KMS-11 (cell line): ENCODE measurements at regions not wholly inside any gene's neighbourhood (a gene's known extent, or its start where the extent isn't known, plus 50 kb on each side); places are given as distances from the start of the nearest gene placed in this dataset.

Source experiments
- H2AFZ ChIP-seq: fragments of 200-600 bp; sonication (generic); 2 replicates; pipeline ENCODE4 v1.6.1; 2016; ENCODE audit warnings: antibody characterized with exemption, mixed run types, low read depth
- H3K27ac ChIP-seq: fragments of 200-600 bp; sonication (generic); 2 replicates; pipeline ENCODE4 v1.6.1; 2016; ENCODE audit warnings: mild to moderate bottlenecking, mixed run types
- H3K27me3 ChIP-seq: fragments of 200-600 bp; sonication (generic); 2 replicates; pipeline ENCODE4 v1.6.1; 2017; ENCODE audit warnings: mild to moderate bottlenecking, low read depth, mixed run types, moderate library complexity; ENCODE audit not compliant: insufficient read depth
- H3K36me3 ChIP-seq: fragments of 200-600 bp; sonication (generic); 2 replicates; pipeline ENCODE4 v1.6.1; 2017; ENCODE audit warnings: mild to moderate bottlenecking, mixed run types; ENCODE audit not compliant: insufficient read depth
- H3K4me1 ChIP-seq: fragments of 200-600 bp; sonication (generic); 2 replicates; pipeline ENCODE4 v1.6.1; 2016; ENCODE audit warnings: mild to moderate bottlenecking, low read depth, mixed run types; ENCODE audit not compliant: poor library complexity, severe bottlenecking
- H3K4me2 ChIP-seq: fragments of 200-600 bp; sonication (generic); 2 replicates; pipeline ENCODE4 v1.7.0; 2016; ENCODE audit warnings: mild to moderate bottlenecking, mixed run types
- H3K4me3 ChIP-seq: fragments of 200-600 bp; sonication (generic); IDR thresholded peaks from 2 replicates; pipeline ENCODE4 v1.6.1; 2017; ENCODE audit warnings: low read depth, low read length, mixed read lengths; ENCODE audit not compliant: insufficient read depth
- H3K79me2 ChIP-seq: fragments of 200-600 bp; sonication (generic); 2 replicates; pipeline ENCODE4 v1.6.1; 2016; ENCODE audit warnings: low read depth, mixed run types; ENCODE audit not compliant: insufficient read depth
- H3K9ac ChIP-seq: fragments of 200-600 bp; sonication (generic); 2 replicates; pipeline ENCODE4 v1.6.1; 2016; ENCODE audit warnings: mild to moderate bottlenecking, mixed run types
- H4K20me1 ChIP-seq: fragments of 200-600 bp; sonication (generic); 2 replicates; pipeline ENCODE4 v1.6.1; 2016; ENCODE audit warnings: mild to moderate bottlenecking, mixed run types; ENCODE audit not compliant: insufficient read depth
- CTCF ChIP-seq: fragments of 200-600 bp; sonication (generic); conservative IDR thresholded peaks from 2 replicates; pipeline ENCODE4 v1.6.1; 2017; ENCODE audit warnings: low read depth, mild to moderate bottlenecking, antibody characterized with exemption, low read length, moderate library complexity, mixed read lengths

GRCh38 chr10:64316416-64316815 is 795.2 kb downstream of the REEP3 start:
- Histone ChIP-seq H3K36me3 (no peaks in the 10 kb centered on the region), H4K20me1 (no peaks in the 10 kb centered on the region), H3K79me2 (no peaks in the 10 kb centered on the region), H2AFZ (no peak overlapping the region), H3K4me3 (no peak overlapping the region), H3K27me3 (no peaks in the 10 kb centered on the region), H3K4me2 (no peak overlapping the region), H3K27ac (no peak overlapping the region), H3K9ac (no peak overlapping the region), H3K4me1 (no peaks in the 10 kb centered on the region)
- no peak for TF ChIP-seq CTCF

- no peaks in the 10 kb centered on the region for H4K20me1 ChIP-seq
- H3K9ac ChIP-seq = no peak overlapping the region
- no peak overlapping the region for H2AFZ ChIP-seq
- H3K36me3 ChIP-seq = no peaks in the 10 kb centered on the region
- no peak for TF ChIP-seq CTCF
- no peaks in the 10 kb centered on the region for H3K27me3 ChIP-seq
- H3K4me2 ChIP-seq = no peak overlapping the region
- no peaks in the 10 kb centered on the region for H3K4me1 ChIP-seq
- H3K79me2 ChIP-seq = no peaks in the 10 kb centered on the region
- H3K4me3 ChIP-seq = no peak overlapping the region
- H3K27ac ChIP-seq = no peak overlapping the region
These were observed 795.6 kb downstream of the REEP3 start for GRCh38 chr10:64316833-64317232.

GRCh38 chr10:64320448-64320847 is 799.2 kb downstream of the REEP3 start:
- Histone ChIP-seq H3K4me2 (no peak overlapping the region), H3K4me1 (no peaks in the 10 kb centered on the region), H3K4me3 (no peak overlapping the region), H3K27ac (no peak overlapping the region), H2AFZ (no peak overlapping the region), H3K27me3 (no peaks in the 10 kb centered on the region), H4K20me1 (no peaks in the 10 kb centered on the region), H3K9ac (no peak overlapping the region), H3K36me3 (no peaks in the 10 kb centered on the region), H3K79me2 (no peaks in the 10 kb centered on the region)
- TF ChIP-seq CTCF = no peak

GRCh38 chr10:64329510-64329909 is 808.3 kb downstream of the REEP3 start:
- H3K27ac ChIP-seq = no peak overlapping the region
- TF ChIP-seq CTCF = no peak

More at GRCh38 chr10:64329510-64329909, 808.3 kb downstream of the REEP3 start:
- H3K79me2 ChIP-seq = no peaks in the 10 kb centered on the region
- H3K4me3 ChIP-seq = no peak overlapping the region
- H3K4me1 ChIP-seq = no peaks in the 10 kb centered on the region
- no peaks in the 10 kb centered on the region for H4K20me1 ChIP-seq
- H3K4me2 ChIP-seq = no peak overlapping the region
- no peak overlapping the region for H2AFZ ChIP-seq
- no peaks in the 10 kb centered on the region for H3K27me3 ChIP-seq
- no peaks in the 10 kb centered on the region for H3K36me3 ChIP-seq
- H3K9ac ChIP-seq = no peak overlapping the region
